ENCODE measurements at regions not wholly inside any gene's neighbourhood (a gene's known extent, or its start where the extent isn't known, plus 50 kb on each side); places are given as distances from the start of the nearest gene placed in this dataset.
"Not testable (repeated sequence)": the region's sequence is repeated elsewhere in the genome, so short reads cannot be mapped to it uniquely, and the experiment has no call there.

DNA sequence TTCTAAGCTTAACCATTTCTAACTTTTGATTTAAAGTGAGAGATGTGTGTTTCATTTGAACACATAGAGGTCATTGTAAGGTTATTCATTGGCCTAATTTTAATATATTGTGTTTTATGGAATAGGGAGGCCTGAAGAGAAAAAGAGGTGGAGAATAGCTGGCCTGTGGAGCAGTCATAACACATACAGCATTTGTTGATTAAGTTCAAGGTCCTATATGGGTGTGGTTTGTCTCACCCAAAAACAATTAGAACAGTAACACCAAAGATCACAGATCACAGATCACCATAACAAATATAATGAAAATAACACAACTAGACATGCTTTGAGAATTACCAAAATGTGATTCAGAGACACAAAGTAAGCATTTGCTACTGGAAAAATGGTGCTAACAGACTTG lies 252.4 kb upstream of the SPOPL start:
- no peak overlapping the region for H3K4me3 ChIP-seq (ENCODE audit: low read length in 2 of 2)
- no peak overlapping the region for H3K18ac ChIP-seq (ENCODE audit: low read length)
- no peak overlapping the region for H2AFZ ChIP-seq (ENCODE audit: low read length)
- no peaks in the 10 kb centered on the region for H3K79me1 ChIP-seq (ENCODE audit: low read depth, low read length)
- H3K36me3 ChIP-seq (replicated peaks in 1 of 2; ENCODE audit: control insufficient read depth in 2 of 2, insufficient read depth in 2 of 2, low read length in 2 of 2): no peaks in the 10 kb centered on the region
- no peak overlapping the region for H3K23ac ChIP-seq (ENCODE audit: low read depth, low read length, poor library complexity)
- no peak overlapping the region for H3K4ac ChIP-seq (ENCODE audit: low read length)
- H4K91ac ChIP-seq (ENCODE audit: low read depth, low read length, poor library complexity): no peak overlapping the region
- H2BK5ac ChIP-seq (ENCODE audit: low read length): no peak overlapping the region
- no peak overlapping the region for H3K14ac ChIP-seq (ENCODE audit: low read length)
- no peaks in the 10 kb centered on the region for H3K9me3 ChIP-seq (replicated peaks in 1 of 2; ENCODE audit: control insufficient read depth in 2 of 2, insufficient read depth in 1 of 2, low read depth in 1 of 2, low read length in 2 of 2)
- H3K27me3 ChIP-seq (ENCODE audit: control insufficient read depth in 3 of 3, insufficient read depth in 3 of 3, low read depth in 1 of 3, low read length in 3 of 3): no peaks in the 10 kb centered on the region
- no peak overlapping the region for H2BK12ac ChIP-seq (ENCODE audit: low read length)
- H4K8ac ChIP-seq (ENCODE audit: low read depth, low read length): no peak overlapping the region
- H3K4me2 ChIP-seq (ENCODE audit: insufficient read depth, low read length, poor library complexity, severe bottlenecking): no peak overlapping the region
- H3K4me1 ChIP-seq (ENCODE audit: control insufficient read depth in 2 of 2, insufficient read depth in 1 of 2, low read depth in 1 of 2, low read length in 2 of 2): no peaks in the 10 kb centered on the region
- H3K9ac ChIP-seq (ENCODE audit: low read depth, low read length, poor library complexity): no peak overlapping the region
- no peak overlapping the region for H3K27ac ChIP-seq (replicated peaks; ENCODE audit: low read length)
- H2BK120ac ChIP-seq (ENCODE audit: low read depth, low read length): no peak overlapping the region
- H2AK5ac ChIP-seq (ENCODE audit: low read depth, low read length): no peak overlapping the region
- no peak for DNase-seq (ENCODE audit: low spot score)
- no peak overlapping the region for H2BK15ac ChIP-seq (ENCODE audit: low read length)

DNA sequence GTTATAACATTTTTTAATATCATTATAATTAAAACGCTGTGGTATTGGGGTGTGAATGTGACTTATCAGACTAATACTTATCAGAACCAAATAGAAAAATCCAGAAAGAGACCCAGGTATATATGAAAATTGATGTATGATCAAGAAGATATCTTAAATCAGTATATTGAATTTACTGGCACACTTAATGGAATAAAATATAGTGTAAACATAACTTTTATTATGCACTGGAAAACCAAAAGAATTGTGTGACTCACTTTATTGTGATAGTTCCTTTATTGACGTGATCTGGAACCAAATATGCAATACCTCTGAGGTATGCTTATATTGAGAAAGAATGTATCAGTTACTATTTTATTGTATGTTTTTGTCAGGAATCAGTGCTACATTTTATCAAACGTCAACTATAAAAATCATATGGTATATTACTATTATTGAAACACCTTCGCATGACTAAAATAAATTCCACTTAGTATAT lies 250.7 kb upstream of the SPOPL start:
- H3K4me1 ChIP-seq (ENCODE audit: control insufficient read depth in 2 of 2, insufficient read depth in 1 of 2, low read depth in 1 of 2, low read length in 2 of 2); H4K91ac ChIP-seq (ENCODE audit: low read depth, low read length, poor library complexity); H3K27me3 ChIP-seq (ENCODE audit: control insufficient read depth in 3 of 3, insufficient read depth in 3 of 3, low read depth in 1 of 3, low read length in 3 of 3); H3K4ac ChIP-seq (ENCODE audit: low read length); H3K79me1 ChIP-seq (ENCODE audit: low read depth, low read length); DNase-seq (ENCODE audit: low spot score); H3K4me3 ChIP-seq (ENCODE audit: low read length in 2 of 2); H4K8ac ChIP-seq (ENCODE audit: low read depth, low read length); H3K14ac ChIP-seq (ENCODE audit: low read length); H2BK5ac ChIP-seq (ENCODE audit: low read length); H2AK5ac ChIP-seq (ENCODE audit: low read depth, low read length); H2AFZ ChIP-seq (ENCODE audit: low read length); H3K18ac ChIP-seq (ENCODE audit: low read length); H3K9me3 ChIP-seq (replicated peaks in 1 of 2; ENCODE audit: control insufficient read depth in 2 of 2, insufficient read depth in 1 of 2, low read depth in 1 of 2, low read length in 2 of 2); H3K9ac ChIP-seq (ENCODE audit: low read depth, low read length, poor library complexity); H3K23ac ChIP-seq (ENCODE audit: low read depth, low read length, poor library complexity); H2BK15ac ChIP-seq (ENCODE audit: low read length); H3K27ac ChIP-seq (replicated peaks; ENCODE audit: low read length); H2BK120ac ChIP-seq (ENCODE audit: low read depth, low read length); H3K36me3 ChIP-seq (replicated peaks in 1 of 2; ENCODE audit: control insufficient read depth in 2 of 2, insufficient read depth in 2 of 2, low read length in 2 of 2); H2BK12ac ChIP-seq (ENCODE audit: low read length); H3K4me2 ChIP-seq (ENCODE audit: insufficient read depth, low read length, poor library complexity, severe bottlenecking): not testable (repeated sequence)
- no CpG with 5 or more reads among the region's 4 CpGs for WGBS, 2 donors (ENCODE audit: extremely low coverage in 2 of 2, insufficient read length in 2 of 2, insufficient replicate concordance in 1 of 2)

DNA sequence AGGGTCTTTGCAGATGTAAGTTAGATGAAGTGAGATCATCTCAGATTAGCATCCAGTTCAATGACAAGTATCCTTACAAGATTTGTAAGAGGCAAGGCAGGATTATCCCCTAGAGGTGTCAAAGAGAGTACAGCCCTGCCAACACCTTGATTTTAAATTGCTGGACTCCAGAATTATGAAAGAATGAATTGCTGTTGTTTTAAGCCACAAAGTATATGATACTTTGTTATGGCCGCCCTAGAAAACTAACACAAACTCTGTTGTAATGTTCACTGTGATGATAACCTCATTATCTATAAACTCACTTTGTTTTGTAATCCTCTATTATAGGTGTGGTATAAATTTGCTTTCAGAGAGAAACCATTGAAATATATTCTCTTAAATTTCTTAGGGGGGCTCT lies 249.0 kb upstream of the SPOPL start:
- no peak overlapping the region for H3K14ac ChIP-seq (ENCODE audit: low read length)
- H4K8ac ChIP-seq (ENCODE audit: low read depth, low read length): no peak overlapping the region
- no peak overlapping the region for H2AFZ ChIP-seq (ENCODE audit: low read length)
- H3K27ac ChIP-seq (replicated peaks; ENCODE audit: low read length): no peak overlapping the region
- H2BK12ac ChIP-seq (ENCODE audit: low read length): no peak overlapping the region
- H3K27me3 ChIP-seq (ENCODE audit: control insufficient read depth in 3 of 3, insufficient read depth in 3 of 3, low read depth in 1 of 3, low read length in 3 of 3): no peaks in the 10 kb centered on the region
- H2BK120ac ChIP-seq (ENCODE audit: low read depth, low read length): no peak overlapping the region
- H2BK15ac ChIP-seq (ENCODE audit: low read length): no peak overlapping the region
- WGBS, 2 donors (ENCODE audit: extremely low coverage in 2 of 2, insufficient read length in 2 of 2, insufficient replicate concordance in 1 of 2): no CpG with 5 or more reads among the region's 1 CpG
- no peak overlapping the region for H2BK5ac ChIP-seq (ENCODE audit: low read length)
- H3K36me3 ChIP-seq (replicated peaks in 1 of 2; ENCODE audit: control insufficient read depth in 2 of 2, insufficient read depth in 2 of 2, low read length in 2 of 2): no peaks in the 10 kb centered on the region
- no peak overlapping the region for H3K4me3 ChIP-seq (ENCODE audit: low read length in 2 of 2)
- H3K79me1 ChIP-seq (ENCODE audit: low read depth, low read length): no peaks in the 10 kb centered on the region
- H3K9me3 ChIP-seq (replicated peaks in 1 of 2; ENCODE audit: control insufficient read depth in 2 of 2, insufficient read depth in 1 of 2, low read depth in 1 of 2, low read length in 2 of 2): no peaks in the 10 kb centered on the region
- H3K4me2 ChIP-seq (ENCODE audit: insufficient read depth, low read length, poor library complexity, severe bottlenecking): no peak overlapping the region
- H3K4me1 ChIP-seq (ENCODE audit: control insufficient read depth in 2 of 2, insufficient read depth in 1 of 2, low read depth in 1 of 2, low read length in 2 of 2): no peaks in the 10 kb centered on the region
- no peak overlapping the region for H3K23ac ChIP-seq (ENCODE audit: low read depth, low read length, poor library complexity)
- H3K9ac ChIP-seq (ENCODE audit: low read depth, low read length, poor library complexity): no peak overlapping the region
- H3K18ac ChIP-seq (ENCODE audit: low read length): no peak overlapping the region
- H4K91ac ChIP-seq (ENCODE audit: low read depth, low read length, poor library complexity): no peak overlapping the region
- H3K4ac ChIP-seq (ENCODE audit: low read length): no peak overlapping the region
- DNase-seq (ENCODE audit: low spot score): no peak
- H2AK5ac ChIP-seq (ENCODE audit: low read depth, low read length): no peak overlapping the region

DNA sequence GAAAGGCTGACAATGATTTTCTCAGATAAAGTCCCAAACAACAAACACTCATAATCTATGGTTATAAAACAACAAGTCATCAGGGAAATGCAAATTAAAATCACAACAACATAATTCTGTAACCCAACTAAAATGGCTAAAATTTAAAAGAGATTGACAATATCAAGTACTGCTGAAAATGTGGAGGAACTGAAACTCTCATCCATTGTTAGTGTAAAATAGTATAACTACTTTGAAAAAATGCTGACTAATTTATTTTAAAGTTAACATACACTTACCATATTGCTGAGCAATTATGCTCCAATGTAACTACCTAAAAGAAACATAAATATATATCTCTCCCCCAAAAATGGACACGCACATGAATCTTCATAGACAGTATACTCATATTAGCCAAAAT lies 245.9 kb upstream of the SPOPL start:
- no peaks in the 10 kb centered on the region for H3K27me3 ChIP-seq (ENCODE audit: control insufficient read depth in 3 of 3, insufficient read depth in 3 of 3, low read depth in 1 of 3, low read length in 3 of 3)
- H3K36me3 ChIP-seq (replicated peaks in 1 of 2; ENCODE audit: control insufficient read depth in 2 of 2, insufficient read depth in 2 of 2, low read length in 2 of 2): no peaks in the 10 kb centered on the region
- H3K18ac ChIP-seq (ENCODE audit: low read length): no peak overlapping the region
- no peak overlapping the region for H3K4me2 ChIP-seq (ENCODE audit: insufficient read depth, low read length, poor library complexity, severe bottlenecking)
- H3K9me3 ChIP-seq (replicated peaks in 1 of 2; ENCODE audit: control insufficient read depth in 2 of 2, insufficient read depth in 1 of 2, low read depth in 1 of 2, low read length in 2 of 2): no peaks in the 10 kb centered on the region
- no peak overlapping the region for H4K91ac ChIP-seq (ENCODE audit: low read depth, low read length, poor library complexity)
- H3K14ac ChIP-seq (ENCODE audit: low read length): no peak overlapping the region
- H3K23ac ChIP-seq (ENCODE audit: low read depth, low read length, poor library complexity): no peak overlapping the region
- no peak overlapping the region for H2BK5ac ChIP-seq (ENCODE audit: low read length)
- no peak overlapping the region for H3K4ac ChIP-seq (ENCODE audit: low read length)
- no peak overlapping the region for H2AK5ac ChIP-seq (ENCODE audit: low read depth, low read length)
- H3K4me1 ChIP-seq (ENCODE audit: control insufficient read depth in 2 of 2, insufficient read depth in 1 of 2, low read depth in 1 of 2, low read length in 2 of 2): no peaks in the 10 kb centered on the region
- no peak overlapping the region for H2AFZ ChIP-seq (ENCODE audit: low read length)
- no peak overlapping the region for H2BK120ac ChIP-seq (ENCODE audit: low read depth, low read length)
- H3K79me1 ChIP-seq (ENCODE audit: low read depth, low read length): no peaks in the 10 kb centered on the region
- no peak for DNase-seq (ENCODE audit: low spot score)
- no peak overlapping the region for H3K9ac ChIP-seq (ENCODE audit: low read depth, low read length, poor library complexity)
- H3K4me3 ChIP-seq (ENCODE audit: low read length in 2 of 2): no peak overlapping the region
- H4K8ac ChIP-seq (ENCODE audit: low read depth, low read length): no peak overlapping the region
- no peak overlapping the region for H3K27ac ChIP-seq (replicated peaks; ENCODE audit: low read length)
- H2BK15ac ChIP-seq (ENCODE audit: low read length): no peak overlapping the region
- H2BK12ac ChIP-seq (ENCODE audit: low read length): no peak overlapping the region
- WGBS, 2 donors (ENCODE audit: extremely low coverage in 2 of 2, insufficient read length in 2 of 2, insufficient replicate concordance in 1 of 2): no CpG with 5 or more reads among the region's 1 CpG

Data from neuronal stem cell (in vitro differentiated cells).